Nephron (organoid): ENCODE measurements at regions not wholly inside any gene's neighbourhood (a gene's known extent, or its start where the extent isn't known, plus 50 kb on each side); places are given as distances from the start of the nearest gene placed in this dataset.

ENCODE experiments used
- H3K27ac Mint-ChIP-seq, 3 experiments: 2 replicates each; pipeline ENCODE4 v1.8.0; 2020; ENCODE audit warnings: mixed read lengths in 3 of 3, mild to moderate bottlenecking in 2 of 3, moderate library complexity in 1 of 3
- H3K27me3 Mint-ChIP-seq: 2 replicates; pipeline ENCODE4 v1.8.0; 2021; ENCODE audit warnings: low read depth, mild to moderate bottlenecking, moderate library complexity, mixed read lengths
- H3K36me3 Mint-ChIP-seq: 2 replicates; pipeline ENCODE4 v1.8.0; 2020; ENCODE audit warnings: low read depth, mixed read lengths
- H3K4me1 Mint-ChIP-seq: 2 replicates; pipeline ENCODE4 v1.8.0; 2020; ENCODE audit warnings: mixed read lengths
- H3K4me3 Mint-ChIP-seq, 3 experiments: 2 replicates each; pipeline ENCODE4 v1.8.0; 2020; ENCODE audit warnings: mild to moderate bottlenecking in 3 of 3, mixed read lengths in 3 of 3, moderate library complexity in 2 of 3
- H3K9me3 Mint-ChIP-seq: 2 replicates; pipeline ENCODE4 v1.8.0; 2020; ENCODE audit warnings: mixed read lengths
- TF ChIP-seq, protein P1 (sequence below), 3 experiments: fragments of 200-600 bp; sonication (generic); IDR thresholded peaks; one replicate each; pipeline ENCODE4 v1.5.0; 2021; ENCODE audit warnings: antibody characterized with exemption in 3 of 3; ENCODE audit not compliant: unreplicated experiment in 3 of 3

DNA sequence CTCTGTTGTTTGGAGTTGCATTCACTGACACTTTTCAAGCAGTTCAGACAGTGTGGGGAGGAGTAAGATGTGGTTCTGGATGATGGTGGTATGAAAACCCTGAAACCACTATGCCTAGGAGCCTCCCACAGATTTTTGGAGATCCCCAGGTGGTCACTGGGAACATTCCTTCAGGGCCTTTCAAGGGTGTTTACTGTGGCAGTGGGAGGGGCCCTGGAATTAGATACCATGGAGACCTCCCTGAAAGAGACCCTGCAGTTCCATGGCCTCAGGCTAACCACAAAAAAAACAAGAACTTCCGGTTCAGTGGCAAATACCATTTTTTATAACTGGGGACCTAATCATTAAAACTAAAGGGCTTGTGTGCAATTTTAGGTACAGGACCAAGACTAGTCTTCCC, 79.9 kb downstream of the TMEM100 start:
- Mint-ChIP-seq H3K9me3 (peaks cover 3% of the 10 kb centered on the region), H3K4me1 (peaks cover 13% of the 10 kb centered on the region), H3K36me3 (no peaks in the 10 kb centered on the region), H3K27me3 (peaks cover 13% of the 10 kb centered on the region), H3K4me3 (no peak overlapping the region), H3K27ac (no peak overlapping the region)
- TF ChIP-seq, protein P1, sequence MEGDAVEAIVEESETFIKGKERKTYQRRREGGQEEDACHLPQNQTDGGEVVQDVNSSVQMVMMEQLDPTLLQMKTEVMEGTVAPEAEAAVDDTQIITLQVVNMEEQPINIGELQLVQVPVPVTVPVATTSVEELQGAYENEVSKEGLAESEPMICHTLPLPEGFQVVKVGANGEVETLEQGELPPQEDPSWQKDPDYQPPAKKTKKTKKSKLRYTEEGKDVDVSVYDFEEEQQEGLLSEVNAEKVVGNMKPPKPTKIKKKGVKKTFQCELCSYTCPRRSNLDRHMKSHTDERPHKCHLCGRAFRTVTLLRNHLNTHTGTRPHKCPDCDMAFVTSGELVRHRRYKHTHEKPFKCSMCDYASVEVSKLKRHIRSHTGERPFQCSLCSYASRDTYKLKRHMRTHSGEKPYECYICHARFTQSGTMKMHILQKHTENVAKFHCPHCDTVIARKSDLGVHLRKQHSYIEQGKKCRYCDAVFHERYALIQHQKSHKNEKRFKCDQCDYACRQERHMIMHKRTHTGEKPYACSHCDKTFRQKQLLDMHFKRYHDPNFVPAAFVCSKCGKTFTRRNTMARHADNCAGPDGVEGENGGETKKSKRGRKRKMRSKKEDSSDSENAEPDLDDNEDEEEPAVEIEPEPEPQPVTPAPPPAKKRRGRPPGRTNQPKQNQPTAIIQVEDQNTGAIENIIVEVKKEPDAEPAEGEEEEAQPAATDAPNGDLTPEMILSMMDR (IDR thresholded peaks at IDR 0.05; ENCODE audit: unreplicated experiment in 3 of 3), result no peak

DNA sequence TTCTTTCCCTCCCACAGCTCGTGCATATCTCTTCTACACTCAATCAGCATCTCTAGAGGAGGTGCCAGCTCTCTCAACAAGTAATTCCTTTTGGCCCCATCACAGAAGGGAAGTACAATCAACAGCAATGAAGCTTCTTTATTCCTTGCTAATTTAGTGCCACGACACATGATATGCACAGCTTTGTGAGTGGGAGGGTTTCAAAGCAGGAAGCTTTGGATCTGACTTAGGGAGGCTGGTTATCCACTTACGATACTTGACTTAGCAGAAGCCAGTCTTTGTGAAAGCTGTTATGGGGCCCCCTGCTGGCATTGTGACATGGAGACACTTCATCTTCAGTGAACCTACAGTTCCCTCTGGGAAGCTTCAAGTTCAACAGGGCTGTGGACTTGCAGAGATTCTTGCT, 81.0 kb downstream of the TMEM100 start:
- TF ChIP-seq, protein P1 (IDR thresholded peaks at IDR 0.05; ENCODE audit: unreplicated experiment in 3 of 3), result peak; percentile 49 to 65 (median 62)
- H3K27ac Mint-ChIP-seq, result peak overlapping the region; percentile 58 to 82 (median 73)
- H3K9me3 Mint-ChIP-seq, result peaks cover 3% of the 10 kb centered on the region
- peaks cover 13% of the 10 kb centered on the region for H3K27me3 Mint-ChIP-seq
- H3K4me1 Mint-ChIP-seq, result peaks cover 15% of the 10 kb centered on the region
- no peaks in the 10 kb centered on the region for H3K36me3 Mint-ChIP-seq
- H3K4me3 Mint-ChIP-seq, result no peak overlapping the region

DNA sequence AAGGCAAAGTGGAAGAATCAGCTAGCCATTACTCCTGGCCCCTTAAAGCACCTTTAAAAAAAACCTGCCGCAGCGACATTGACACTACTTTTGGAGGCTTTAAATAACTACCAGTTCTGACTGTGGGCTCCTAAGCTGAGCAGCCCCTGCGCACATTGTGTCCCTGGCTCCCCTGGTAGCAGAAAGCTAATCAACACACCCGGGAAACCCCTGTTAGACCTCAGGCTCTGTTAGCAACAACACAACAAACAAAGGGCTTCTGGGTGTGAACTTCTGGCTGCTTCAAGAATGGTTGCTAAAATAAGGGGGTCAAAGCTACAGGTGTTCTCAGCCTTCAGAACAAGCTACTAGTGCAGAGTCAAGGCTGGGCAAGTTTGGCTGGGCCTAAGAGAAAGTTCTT, 83.6 kb downstream of the TMEM100 start:
- Mint-ChIP-seq H3K27ac (no peak overlapping the region), H3K36me3 (no peaks in the 10 kb centered on the region), H3K4me3 (no peak overlapping the region), H3K4me1 (peaks cover 41% of the 10 kb centered on the region), H3K27me3 (peaks cover 13% of the 10 kb centered on the region), H3K9me3 (peaks cover 3% of the 10 kb centered on the region)
- TF ChIP-seq, protein P1 (IDR thresholded peaks at IDR 0.05; ENCODE audit: unreplicated experiment in 3 of 3), result no peak

DNA sequence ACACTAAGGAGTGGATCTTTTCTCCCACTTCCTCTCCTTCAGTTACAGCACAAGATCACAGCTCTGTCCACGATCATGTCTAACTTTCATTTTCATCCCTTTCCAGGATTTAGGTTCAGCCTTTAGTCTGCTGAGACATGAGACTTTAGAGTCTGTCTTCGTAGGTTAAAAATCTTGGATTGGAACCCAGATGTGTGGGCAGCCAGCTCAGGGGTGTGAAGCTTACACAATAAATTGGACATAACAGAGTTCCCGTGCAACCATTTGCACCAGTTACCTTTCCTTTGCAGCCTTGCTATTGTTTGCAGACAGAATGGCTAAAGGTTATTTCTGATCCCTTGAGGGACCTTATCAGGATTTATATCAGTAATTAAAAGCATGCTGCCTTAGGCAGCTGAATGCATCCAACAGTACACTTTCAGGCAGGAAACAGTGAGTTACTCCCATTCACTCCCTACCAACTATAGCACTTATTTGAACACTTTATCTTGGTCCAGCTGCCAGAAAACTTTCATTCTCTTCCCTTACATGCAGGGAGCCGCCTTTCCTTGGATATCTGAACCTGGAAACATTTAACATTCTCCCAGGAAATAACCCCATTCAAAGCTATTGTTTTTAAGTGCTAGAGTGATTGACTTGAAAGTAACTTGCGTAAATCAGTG, 87.3 kb downstream of the TMEM100 start:
- H3K4me1 Mint-ChIP-seq, result peaks cover 28% of the 10 kb centered on the region
- peaks cover under 1% of the 10 kb centered on the region for H3K27me3 Mint-ChIP-seq
- H3K4me3 Mint-ChIP-seq, result peak overlapping the region in 2 of 3 experiments; percentile 4 to 45
- H3K27ac Mint-ChIP-seq, result peak overlapping the region; percentile 85 to 93 (median 87)
- TF ChIP-seq, protein P1 (IDR thresholded peaks at IDR 0.05; ENCODE audit: unreplicated experiment in 3 of 3), result no peak
- no peaks in the 10 kb centered on the region for H3K9me3 Mint-ChIP-seq
- H3K36me3 Mint-ChIP-seq, result no peaks in the 10 kb centered on the region

DNA sequence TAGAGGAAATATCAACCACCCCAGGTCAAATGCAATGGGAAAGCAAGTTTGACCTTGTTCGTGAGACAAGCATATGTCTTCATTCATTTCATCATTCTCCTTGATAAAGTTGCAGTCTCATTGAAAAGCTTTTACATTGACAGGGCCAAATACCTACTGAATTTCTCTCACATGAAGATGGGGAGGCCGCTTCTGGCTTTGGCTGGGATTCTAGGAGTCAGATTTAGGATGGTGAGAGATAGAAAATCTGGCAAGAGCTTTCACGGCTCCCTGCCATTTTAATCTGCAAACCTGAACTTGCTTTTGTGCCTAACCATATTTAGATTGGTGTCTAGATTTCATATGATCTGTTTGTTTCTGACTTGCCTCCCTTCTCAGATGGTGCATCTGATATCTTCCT, 88.0 kb downstream of the TMEM100 start:
- Mint-ChIP-seq H3K27me3 (no peaks in the 10 kb centered on the region), H3K4me1 (peaks cover 28% of the 10 kb centered on the region), H3K27ac (peak overlapping the region; percentile 85 to 93 (median 87)), H3K36me3 (no peaks in the 10 kb centered on the region), H3K4me3 (peak overlapping the region in 1 of 3 experiments; percentile 45), H3K9me3 (peaks cover 2% of the 10 kb centered on the region)
- TF ChIP-seq, protein P1 (IDR thresholded peaks at IDR 0.05; ENCODE audit: unreplicated experiment in 3 of 3), result no peak

DNA sequence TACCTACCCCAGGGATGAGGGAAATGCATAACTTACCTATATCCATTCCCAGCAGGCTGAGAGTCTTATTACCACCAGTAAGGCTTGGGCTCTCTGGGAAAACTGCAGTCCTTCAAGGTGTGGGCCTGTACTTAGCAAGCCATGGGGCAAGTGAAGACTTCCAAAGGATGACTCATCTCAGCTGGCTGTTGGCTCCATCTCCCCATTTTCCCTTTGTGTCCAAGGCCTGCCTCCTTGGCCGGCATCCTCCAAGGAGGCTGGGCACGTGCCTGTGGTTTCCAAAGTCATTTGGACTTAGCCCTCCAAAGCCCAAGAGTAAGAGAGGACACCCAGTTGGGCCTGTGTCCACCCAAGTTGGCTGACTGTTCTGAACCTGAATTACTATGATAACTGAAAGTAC, 89.8 kb downstream of the TMEM100 start:
- Mint-ChIP-seq H3K27me3 (no peaks in the 10 kb centered on the region), H3K9me3 (peaks cover 5% of the 10 kb centered on the region), H3K4me1 (peaks cover 28% of the 10 kb centered on the region), H3K4me3 (no peak overlapping the region), H3K27ac (no peak overlapping the region), H3K36me3 (no peaks in the 10 kb centered on the region)
- TF ChIP-seq, protein P1 (IDR thresholded peaks at IDR 0.05; ENCODE audit: unreplicated experiment in 3 of 3), result no peak
